ENCODE measurements at regions not wholly inside any gene's neighbourhood (a gene's known extent, or its start where the extent isn't known, plus 50 kb on each side); places are given as distances from the start of the nearest gene placed in this dataset.
A peak's percentile ranks its signal among the peaks of the same experiment; 100 is the strongest.
"Not testable (repeated sequence)": the region's sequence is repeated elsewhere in the genome, so short reads cannot be mapped to it uniquely, and the experiment has no call there.

DNA sequence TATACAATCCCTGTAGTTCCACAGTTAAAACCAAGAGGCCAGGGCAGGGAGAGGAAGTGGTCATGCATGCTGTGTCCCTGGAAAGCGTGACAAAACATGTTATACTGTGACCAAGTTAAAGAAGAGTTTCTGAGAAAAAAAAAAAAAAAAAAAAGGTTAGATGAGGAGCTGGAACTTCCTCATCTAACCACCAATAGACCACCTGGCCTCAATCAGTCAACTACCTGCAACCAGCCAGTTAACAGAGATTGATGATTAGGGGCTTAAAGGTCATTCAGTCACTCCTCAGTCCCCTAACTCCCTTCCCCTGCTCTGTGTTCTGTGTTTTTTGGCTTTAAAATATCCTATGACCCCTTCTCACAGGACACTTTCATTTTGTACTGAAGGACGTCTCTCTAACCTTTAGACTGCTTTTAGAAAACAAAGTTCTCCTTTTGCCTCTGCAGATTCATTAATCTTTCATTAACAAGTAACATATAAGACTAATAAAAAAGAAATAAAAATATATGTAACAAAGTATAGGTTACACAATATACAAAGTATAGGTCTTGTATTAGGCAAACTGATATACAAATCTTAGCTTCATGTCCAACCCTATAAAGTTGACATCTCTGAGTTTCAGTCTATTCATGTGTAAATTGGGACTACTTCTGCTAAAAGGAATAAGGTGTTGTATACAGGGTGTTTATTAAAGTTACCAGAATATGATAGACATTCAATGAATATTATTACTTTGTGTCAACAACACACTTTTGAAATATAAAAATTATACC lies 179.1 kb upstream of the NDST4 start:
- no peak for DNase-seq

DNA sequence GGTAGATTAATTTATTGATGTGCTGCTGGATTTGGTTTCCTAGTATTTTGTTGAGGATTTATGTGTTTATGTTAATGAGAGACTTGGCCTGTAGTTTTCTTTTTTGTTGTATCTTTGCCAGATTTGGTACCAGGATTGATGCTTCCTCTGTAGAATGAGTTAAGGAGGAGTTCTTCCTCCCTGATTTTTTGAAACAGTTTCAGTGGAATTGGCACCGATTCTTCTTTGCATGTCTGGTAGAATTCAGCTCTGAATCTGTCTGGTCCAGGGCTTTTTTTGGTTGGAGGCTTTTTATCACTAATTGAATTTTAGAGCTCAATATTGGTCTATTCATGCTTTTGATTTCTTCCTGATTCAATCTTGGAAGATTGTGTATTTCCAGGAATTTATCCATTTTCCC lies 174.0 kb upstream of the NDST4 start:
- DNase-seq, result no peak

DNA sequence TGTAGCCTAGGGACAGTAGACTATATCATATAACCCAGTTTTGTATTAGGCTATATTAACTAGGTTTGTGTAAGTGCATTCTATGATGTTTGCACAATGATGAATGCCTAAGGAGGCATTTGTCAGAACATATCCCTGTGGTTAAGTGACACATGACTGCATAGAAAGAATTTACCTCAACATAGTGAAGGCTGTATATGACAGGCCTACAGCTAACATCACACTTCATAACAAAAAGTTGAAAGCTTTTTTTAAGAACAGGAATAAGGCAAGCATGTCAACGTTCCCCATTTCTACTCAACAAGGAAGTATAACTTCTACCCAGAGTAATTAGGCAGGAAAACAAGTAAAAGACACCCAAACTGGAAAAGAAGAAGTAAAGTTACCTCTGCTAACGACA lies 165.9 kb upstream of the NDST4 start:
- no peak for DNase-seq

DNA sequence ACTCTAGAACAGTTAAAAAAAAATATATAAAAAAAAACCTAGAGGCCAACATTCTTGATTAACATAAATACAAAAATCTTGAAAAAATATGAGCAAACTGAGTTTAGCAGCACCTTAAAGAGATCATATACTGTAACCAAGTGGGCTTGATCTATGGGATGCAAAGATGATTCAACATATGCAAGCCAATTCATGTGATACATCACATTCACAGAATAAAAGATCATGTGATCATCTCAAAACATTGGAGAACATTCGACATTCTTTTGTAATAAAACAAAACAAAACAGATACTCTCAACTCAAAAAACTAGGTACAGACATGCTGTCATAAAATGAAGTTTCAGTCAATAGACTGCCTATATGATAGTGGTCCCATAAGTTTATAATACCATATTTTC lies 165.4 kb upstream of the NDST4 start:
- no peak for DNase-seq

DNA sequence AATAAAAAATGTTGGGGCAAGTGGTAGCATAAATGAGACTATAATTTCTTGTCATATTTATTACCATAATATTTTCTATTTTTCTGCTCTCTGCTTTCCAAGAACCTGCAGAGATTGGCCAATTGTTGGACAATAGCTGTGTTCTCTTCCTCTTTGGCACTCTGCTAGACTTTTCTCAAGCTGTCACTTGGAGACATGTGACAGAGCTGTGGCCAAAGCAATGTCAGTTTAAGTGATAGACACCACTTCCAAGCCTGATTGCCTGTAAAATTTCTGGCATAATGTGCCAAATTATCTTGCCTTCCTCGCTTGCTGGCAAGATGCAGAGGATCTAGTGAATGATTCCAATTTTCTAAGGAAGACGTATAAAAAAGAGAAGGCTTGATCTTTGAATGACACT lies 162.2 kb upstream of the NDST4 start:
- DNase-seq, result no peak

DNA sequence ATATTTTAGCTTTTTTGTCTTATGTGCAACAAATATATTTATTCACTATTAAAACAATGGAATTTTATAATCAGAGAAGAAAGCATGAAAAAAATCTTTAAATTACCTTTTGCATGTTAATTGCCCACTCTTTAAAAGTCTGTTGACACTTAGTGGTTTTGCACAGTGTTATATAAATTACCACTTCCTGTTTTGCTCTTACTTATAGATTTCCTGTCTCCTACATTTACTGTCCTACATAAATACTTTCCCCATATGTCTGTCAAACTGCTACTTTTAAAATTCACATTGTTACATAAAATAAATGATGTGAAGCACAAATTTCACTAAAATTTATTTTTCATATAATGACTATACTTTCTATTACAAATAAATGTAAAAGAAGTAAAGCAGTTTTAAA lies 161.1 kb upstream of the NDST4 start:
- peak; percentile 24 for DNase-seq

DNA sequence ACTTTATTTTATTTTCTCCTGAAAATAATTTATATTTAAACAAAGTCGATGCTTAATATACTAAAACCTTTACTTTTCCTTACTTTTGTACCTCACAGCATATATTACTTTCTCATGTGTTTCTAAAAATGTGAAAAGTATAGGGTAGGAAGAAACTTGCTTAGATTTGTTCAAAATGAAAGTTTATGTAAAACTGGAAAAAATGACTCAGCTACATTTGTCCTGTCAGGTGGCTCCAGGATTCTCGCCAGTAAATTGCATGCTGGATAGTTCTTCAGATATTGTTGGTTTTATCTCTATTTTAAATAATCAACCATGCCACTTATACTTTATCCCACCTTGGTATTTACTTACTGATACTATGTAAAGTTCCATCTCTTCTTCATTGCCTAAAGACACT lies 159.2 kb upstream of the NDST4 start:
- no peak for DNase-seq

DNA sequence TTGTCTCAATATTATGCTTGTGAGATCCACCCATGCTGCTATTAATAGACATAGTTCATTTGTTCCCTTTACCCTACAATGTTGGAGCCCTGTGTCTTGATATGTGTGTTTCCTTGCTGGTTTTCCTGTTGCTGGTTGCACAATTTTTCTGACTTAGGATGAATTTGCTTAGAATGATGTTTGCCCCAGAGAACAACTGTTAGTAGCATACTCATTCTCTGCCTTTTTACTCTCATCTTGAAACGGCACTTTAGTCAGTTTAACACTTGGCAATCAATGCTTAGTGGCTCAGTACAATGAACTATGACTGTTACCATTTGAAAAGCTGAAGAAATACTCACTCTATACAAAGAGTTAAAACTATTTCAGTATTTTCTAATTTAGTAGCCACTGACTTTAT lies 158.8 kb upstream of the NDST4 start:
- no peak for DNase-seq

DNA sequence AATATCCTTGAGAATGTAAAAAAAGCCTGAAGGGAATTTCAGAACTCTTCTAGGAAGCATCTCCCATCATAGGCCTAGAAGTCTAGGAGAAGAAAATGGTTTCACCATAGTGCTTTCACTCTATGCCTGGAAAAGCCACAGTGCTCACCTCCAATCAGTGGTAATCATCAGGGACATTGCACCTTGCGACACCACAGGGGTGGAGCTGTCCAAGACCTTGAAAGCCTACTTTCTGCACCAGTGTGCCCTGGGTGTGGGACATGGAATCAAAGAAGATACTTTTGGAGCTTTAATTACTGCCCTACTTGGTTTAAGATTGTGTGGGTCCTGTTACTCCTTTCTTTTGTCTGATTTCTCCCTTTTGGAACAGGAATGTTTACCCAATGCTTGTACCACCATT lies 146.8 kb upstream of the NDST4 start:
- no peak for DNase-seq

DNA sequence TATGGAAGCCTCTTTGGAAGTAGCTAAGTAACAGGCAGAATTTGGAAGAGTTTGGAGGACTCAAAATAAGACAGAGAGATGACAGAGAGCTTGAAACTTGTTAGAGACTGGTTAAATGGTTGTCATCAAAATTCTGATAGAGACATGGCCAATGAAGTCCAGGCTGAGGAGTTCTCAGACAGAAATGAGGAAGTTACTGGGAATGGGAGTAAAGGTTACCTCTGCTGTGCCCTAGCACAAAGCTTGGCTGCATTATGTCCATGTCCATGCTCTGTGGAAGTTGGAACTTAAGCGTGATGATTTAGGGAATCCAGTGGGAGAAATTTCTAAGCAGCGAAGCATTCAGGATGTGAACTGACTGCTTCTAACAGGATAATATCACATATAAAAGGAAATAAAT lies 146.2 kb upstream of the NDST4 start:
- no peak for DNase-seq

DNA sequence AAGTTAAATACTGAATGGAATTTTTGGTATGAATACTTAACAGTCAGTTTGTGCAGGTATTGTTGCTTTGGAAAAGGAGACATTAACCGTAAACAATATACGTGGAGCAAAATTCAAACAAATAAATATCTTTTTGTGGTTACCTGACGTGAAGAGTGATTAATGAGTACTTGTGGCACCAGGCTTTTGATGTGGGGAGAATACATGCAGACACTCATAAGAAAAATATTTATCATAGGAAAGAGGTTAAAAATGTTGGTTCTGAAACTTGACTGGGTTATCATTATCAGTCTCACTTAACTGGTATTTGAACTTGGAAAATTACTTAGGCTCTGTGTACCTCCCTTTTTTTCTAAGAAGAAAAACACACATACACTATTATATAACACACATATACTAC lies 136.4 kb upstream of the NDST4 start:
- DNase-seq, result no peak

DNA sequence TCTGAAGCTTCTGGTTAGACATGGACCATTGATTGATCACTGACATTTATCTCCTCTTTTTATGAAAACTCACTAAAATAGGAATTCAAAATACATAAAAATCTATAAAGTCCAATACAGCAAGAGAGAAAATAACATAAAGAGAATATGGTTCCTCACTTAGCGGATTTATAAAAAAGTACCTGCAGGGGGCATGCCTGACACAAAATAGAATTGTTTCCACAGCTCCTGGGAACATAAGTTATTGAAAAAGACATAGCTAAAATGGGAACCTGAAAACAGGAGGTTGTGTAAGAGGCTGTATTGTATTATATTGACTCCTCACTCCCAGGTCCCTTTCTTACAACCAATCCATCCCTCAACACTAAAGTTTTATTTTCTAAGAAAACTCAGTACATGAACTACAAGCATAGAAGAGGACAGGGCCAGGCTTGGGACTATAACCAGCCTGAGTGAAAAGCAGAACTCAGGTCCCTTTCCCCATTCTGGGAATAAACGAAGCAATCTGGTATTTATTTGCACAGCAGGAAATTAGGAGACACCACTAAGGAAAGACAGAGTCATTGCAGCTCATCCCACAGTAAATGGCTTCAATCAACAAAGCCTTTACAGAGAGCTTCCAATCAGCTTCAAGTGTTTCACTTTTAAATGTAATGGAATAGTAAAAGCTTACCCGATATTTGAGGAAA lies 121.1 kb upstream of the NDST4 start:
- DNase-seq, result peak; percentile 39

DNA sequence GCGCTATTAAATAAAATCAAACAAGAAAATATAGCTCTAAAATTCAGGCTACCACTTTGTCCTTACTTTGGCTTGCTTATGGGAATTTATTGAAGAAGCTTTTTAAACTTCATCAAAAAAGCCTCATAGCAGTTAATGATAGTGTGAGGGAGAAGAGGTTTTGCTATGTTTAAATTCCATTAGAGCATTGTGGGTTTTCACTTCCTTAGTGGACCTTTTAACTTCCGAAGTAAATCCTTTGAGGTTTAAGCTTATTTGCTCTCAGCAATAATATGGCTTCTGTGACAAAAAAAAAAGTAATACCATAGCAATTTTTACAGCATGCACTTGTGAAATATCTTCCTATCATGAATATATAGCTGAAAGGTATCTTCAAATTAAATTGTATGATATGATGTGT lies 120.2 kb upstream of the NDST4 start:
- DNase-seq, result no peak

DNA sequence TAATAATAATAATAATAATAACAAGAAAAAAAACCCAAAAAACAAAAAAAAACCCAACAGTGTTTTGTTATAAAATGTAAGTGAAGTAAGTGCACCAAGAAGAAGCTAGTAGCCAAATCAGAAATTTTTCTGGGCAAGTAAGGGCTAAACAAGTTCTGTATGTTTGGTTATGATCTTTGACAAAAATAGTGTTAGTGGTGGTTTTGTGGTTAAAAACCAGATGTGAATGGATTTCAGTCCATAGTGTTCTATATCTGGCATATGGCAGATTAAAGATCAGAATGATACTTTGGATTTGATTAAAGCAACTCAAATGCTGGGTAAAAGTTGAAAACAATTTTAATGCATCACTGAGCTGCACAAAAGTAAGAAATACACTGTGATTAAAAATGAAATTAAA lies 116.5 kb upstream of the NDST4 start:
- DNase-seq, result no peak

DNA sequence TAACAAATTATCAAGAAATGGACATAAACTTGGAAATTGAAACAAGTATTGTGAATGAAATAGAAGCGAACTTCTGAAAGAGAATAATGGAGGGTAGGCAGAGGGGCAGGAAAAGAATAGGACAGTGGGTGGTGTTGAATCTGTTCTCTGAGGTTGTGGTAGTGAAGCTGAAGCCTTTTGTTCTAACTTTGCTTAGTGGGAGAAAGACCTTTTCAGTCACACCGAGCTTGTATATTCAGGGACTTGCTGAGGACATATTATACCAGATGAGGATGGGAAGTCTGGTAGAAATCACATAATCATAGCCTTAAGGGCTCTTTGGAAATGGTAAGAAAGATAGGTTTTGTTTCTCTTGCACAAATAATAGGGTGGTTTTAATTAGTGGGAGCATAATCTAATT lies 115.4 kb upstream of the NDST4 start:
- DNase-seq, result no peak

DNA sequence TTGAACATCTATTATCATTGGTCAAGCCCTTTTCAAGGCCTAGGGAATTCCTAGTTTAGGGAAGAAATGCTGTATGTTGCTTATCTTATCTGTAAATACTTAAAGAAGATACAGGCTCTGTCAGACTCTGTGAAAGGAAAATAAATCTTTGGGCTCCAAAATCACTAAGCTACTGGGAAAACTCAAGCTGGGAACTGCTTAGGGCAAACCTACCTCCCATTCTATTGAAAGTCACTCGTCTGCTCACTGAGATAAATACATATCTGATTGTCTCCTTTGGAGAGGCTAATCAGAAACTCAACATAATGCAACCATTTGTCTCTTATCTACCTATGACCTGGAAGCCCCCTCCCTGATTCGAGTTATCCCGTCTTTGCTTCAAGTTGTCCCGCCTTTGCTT lies 108.6 kb upstream of the NDST4 start:
- DNase-seq, result no peak

DNA sequence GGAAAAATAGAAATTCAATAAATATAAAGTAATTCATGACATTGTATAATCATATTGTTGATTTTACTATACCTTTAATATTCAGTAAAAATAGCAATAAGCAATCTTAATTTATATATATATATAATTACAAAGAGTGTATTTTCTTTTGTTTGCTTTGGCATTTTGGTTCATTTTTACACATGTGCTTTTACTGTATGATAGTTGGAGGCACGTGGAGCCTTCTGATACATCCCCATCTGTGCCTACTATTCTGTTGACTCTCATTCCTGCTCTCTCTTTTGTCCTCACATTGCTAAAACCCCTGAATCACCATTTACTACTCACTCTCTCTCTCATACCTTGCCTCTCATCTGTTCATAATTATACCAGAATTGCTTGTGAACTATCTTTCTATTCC lies 106.4 kb upstream of the NDST4 start:
- DNase-seq, result no peak

DNA sequence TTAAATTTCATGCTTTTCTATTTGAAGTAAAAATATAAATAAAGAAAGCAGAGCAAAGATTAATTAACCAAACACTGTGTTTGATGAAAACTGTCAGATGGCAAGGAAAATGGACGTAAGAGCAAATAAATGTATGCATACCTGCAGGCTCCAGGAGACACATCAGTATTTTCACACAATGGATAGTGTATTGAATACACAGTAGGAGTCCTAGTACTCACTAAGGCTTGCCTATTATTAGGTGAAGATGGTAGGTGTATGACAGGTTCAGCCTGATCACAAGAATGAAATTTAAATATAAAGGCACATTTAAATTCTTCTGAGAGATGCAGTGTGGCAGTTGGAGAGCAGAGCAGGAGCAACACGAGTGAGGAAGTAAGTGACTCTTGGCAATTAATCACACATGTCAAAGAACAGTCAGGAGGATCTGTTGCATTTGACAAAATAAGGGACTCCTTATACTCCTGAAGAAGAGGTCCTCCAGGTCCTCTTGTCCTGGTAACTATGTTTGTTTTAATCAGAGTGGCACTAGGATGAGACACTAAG lies 106.0 kb upstream of the NDST4 start:
- no peak for DNase-seq

DNA sequence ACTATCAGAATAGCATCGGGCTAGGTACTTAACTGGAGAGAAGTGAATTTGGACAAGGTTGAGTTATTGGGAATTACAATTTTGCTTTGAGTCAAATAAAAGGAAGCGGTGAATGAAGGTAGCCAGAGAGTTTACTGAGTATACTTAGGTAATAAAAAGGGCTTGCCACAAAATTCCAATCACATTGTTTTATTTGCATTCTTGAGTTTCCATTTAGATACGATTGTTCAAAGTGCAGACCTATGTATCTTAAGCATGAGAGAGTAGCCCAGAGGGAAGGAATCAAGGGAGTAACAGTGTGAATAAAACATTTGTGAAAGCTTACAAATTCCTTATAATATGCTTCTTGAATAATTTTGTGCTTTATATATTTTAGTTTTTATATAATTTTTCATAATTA lies 102.5 kb upstream of the NDST4 start:
- DNase-seq, result no peak

DNA sequence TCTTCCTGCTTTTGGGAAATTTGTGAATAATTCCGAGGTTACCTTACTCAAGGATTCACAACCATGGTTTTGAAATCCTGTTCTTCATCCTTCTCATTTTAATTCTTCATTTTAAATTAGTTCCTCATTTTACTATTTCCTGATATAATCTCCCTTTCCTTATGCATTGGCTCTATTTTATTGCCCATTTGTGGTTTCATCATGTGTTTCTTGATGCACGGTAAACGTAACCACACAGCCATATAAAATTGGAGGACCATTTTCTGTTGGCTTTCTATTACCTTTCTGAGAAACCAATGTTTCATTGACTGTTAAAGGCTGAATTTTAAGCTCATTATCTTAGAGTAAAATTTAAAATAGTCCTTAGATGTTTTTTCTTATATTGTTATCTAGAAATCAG lies 100.3 kb upstream of the NDST4 start:
- no peak for DNase-seq

DNA sequence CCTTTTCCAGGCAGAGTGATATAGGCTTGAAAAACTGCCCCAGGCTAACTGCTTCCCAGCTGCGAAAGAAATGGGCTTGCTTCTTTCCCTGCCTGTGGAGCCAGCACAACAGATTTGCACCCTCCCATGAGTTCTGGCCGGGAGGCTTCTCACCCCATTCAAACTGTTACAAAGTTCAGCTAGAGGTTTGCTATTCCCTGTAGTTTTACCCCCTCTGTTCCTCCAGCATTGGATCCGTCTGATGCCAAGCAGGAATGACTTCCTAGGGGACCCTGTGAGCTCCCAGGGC lies 87.6 kb upstream of the NDST4 start:
- DNase-seq, result no peak

DNA sequence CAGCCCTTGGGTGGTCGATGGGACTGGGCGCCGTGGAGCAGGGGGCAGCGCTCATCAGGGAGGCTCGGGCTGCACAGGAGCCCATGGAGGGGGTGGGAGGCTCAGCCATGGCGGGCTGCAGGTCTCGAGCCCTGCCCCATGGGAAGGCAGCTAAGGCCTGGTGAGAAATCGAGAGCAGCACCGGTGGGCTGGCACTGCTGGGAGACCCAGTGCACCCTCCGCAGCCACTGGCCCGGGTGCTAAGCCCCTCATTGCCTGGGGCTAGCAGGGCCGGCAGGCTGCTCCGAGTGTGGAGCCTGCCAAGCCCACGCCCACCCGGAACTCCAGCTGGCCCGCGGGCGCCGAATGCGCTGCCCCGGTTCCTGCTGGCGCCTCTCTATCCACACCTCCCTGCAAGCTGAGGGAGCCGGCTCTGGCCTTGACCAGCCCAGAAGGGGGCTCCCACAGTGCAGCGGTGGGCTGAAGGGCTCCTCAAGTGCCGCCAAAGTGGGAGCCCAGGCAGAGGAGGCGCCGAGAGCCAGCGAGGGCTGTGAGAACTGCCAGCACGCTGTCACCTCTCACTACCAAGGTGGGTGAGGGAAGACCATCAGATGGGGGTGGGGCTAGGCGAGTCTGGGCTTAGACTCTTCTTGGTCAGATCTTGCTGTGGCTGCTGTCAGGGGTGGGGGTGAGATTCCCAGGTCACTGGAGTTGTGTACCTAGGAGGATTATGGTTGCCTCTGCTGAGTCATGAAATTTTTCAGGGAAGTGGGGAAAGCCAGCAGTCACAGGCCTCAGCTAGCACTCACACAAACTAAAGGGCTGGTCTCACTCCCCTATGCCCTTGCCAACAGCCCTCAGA lies 87.0 kb upstream of the NDST4 start:
- DNase-seq, result not testable (repeated sequence)

DNA sequence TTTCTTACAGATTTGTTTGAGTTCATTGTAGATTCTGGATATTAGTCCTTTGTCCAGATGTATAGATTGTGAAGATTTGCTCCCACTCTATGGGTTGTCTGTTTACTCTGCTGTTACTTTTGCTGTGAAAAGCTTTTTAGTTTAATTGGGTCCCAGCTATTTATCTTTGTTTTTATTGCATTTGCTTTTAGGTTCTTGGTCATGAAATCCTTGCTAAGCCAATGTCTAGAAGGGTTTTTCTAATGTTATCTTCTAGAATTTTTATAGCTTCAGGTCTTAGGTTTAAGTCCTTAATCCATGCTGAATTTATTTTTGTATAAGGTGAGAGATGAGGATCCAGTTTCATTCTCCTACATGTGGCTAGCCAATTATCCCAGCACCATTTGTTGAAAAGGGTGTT lies 81.2 kb upstream of the NDST4 start:
- not testable (repeated sequence) for DNase-seq

DNA sequence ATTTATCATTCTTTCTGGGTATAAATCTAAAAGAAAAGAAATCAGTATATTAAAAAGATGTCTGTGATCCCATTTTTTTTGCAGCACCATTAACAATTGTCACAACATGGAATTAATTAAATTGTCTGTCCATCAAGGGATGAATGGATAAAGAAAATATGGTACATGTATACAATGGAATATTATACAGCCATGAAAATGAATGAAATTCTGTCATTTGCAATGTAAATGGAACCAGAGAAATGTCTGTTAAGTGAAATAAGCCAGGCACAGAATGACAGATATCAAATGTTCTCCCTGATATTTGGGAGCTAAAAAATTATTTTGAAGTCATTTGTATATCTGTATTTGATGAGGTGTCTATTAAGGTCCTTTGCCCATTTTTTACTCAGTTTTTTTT lies 77.1 kb upstream of the NDST4 start:
- no peak for DNase-seq
